ENCODE measurements at regions not wholly inside any gene's neighbourhood (a gene's known extent, or its start where the extent isn't known, plus 50 kb on each side); places are given as distances from the start of the nearest gene placed in this dataset.

- no peak for TF ChIP-seq TSHZ2 (CRISPR knock-in tag; IDR thresholded peaks at IDR 0.05)
- TF ChIP-seq CREB5 (CRISPR knock-in tag; IDR thresholded peaks at IDR 0.05; ENCODE audit: low read depth), result no peak
- no peak for TF ChIP-seq ESRRG (CRISPR knock-in tag; IDR thresholded peaks at IDR 0.05)
- no peak for TF ChIP-seq TCF4 (CRISPR knock-in tag; IDR thresholded peaks at IDR 0.05; ENCODE audit: borderline replicate concordance)
- no peak for TF ChIP-seq ZNF70 (CRISPR knock-in tag; IDR thresholded peaks at IDR 0.05)
- TF ChIP-seq SNAI2 (CRISPR knock-in tag; IDR thresholded peaks at IDR 0.05), result no peak
Measured at GRCh38 chr13:110068176-110068473, 238.8 kb downstream of the COL4A1 start.
